GM23248 (cell line): ENCODE measurements at regions not wholly inside any gene's neighbourhood (a gene's known extent, or its start where the extent isn't known, plus 50 kb on each side); places are given as distances from the start of the nearest gene placed in this dataset.

Source experiments
- DNase-seq: peaks from one replicate; pipeline ENCODE4 v3.0.0-alpha.2; 2015
- H2AFZ ChIP-seq: fragments of 200-600 bp; sonication (generic); 2 replicates; pipeline ENCODE4 v1.6.1; 2016; ENCODE audit warnings: antibody characterized with exemption
- H3F3A ChIP-seq: fragments of 200-600 bp; sonication (generic); 2 replicates; pipeline ENCODE4 v1.6.1; 2016; ENCODE audit warnings: mild to moderate bottlenecking, antibody characterized with exemption, mixed run types; ENCODE audit not compliant: insufficient read depth
- H3K27ac ChIP-seq: fragments of 200-600 bp; sonication (generic); 2 replicates; pipeline ENCODE4 v1.5.1; 2016; ENCODE audit warnings: mild to moderate bottlenecking
- H3K27me3 ChIP-seq: fragments of 200-600 bp; sonication (generic); replicated peaks from 2 replicates; pipeline ENCODE4 v1.6.1; 2016; ENCODE audit warnings: mild to moderate bottlenecking; ENCODE audit not compliant: insufficient read depth
- H3K36me3 ChIP-seq: fragments of 200-600 bp; sonication (generic); 2 replicates; pipeline ENCODE4 v1.6.1; 2016; ENCODE audit warnings: low read depth, mild to moderate bottlenecking
- H3K4me1 ChIP-seq: fragments of 200-600 bp; sonication (generic); 2 replicates; pipeline ENCODE4 v1.6.1; 2016; ENCODE audit warnings: mild to moderate bottlenecking; ENCODE audit not compliant: insufficient read depth
- H3K4me2 ChIP-seq: fragments of 200-600 bp; sonication (generic); one replicate; pipeline ENCODE4 v1.6.1; 2016; ENCODE audit warnings: mild to moderate bottlenecking; ENCODE audit not compliant: unreplicated experiment
- H3K4me3 ChIP-seq: fragments of 200-600 bp; sonication (generic); 2 replicates; pipeline ENCODE4 v1.5.1; 2016; ENCODE audit warnings: mild to moderate bottlenecking
- H3K79me2 ChIP-seq: fragments of 200-600 bp; sonication (generic); 2 replicates; pipeline ENCODE4 v1.6.1; 2016; ENCODE audit warnings: mild to moderate bottlenecking; ENCODE audit not compliant: insufficient read depth
- H3K9ac ChIP-seq: fragments of 200-600 bp; sonication (generic); 2 replicates; pipeline ENCODE4 v1.6.1; 2016; ENCODE audit warnings: mild to moderate bottlenecking
- H3K9me2 ChIP-seq: fragments of 200-600 bp; sonication (generic); 2 replicates; pipeline ENCODE4 v1.6.1; 2016; ENCODE audit warnings: mixed run types, mild to moderate bottlenecking, moderate library complexity; ENCODE audit not compliant: insufficient read depth
- H3K9me3 ChIP-seq: fragments of 200-600 bp; sonication (generic); one replicate; pipeline ENCODE4 v1.6.1; 2017; ENCODE audit warnings: low read depth
- H4K20me1 ChIP-seq: fragments of 200-600 bp; sonication (generic); 2 replicates; pipeline ENCODE4 v1.6.0; 2016; ENCODE audit not compliant: insufficient read depth
- EZH2 ChIP-seq: fragments of 200-600 bp; sonication (generic); IDR thresholded peaks from 2 replicates; pipeline ENCODE4 v1.6.1; 2018; ENCODE audit warnings: antibody characterized with exemption, mild to moderate bottlenecking; ENCODE audit not compliant: insufficient read depth, poor library complexity, severe bottlenecking
- EZH2phosphoT487 ChIP-seq: fragments of 200-600 bp; sonication (generic); IDR thresholded peaks from 2 replicates; pipeline ENCODE4 v1.6.1; 2018; ENCODE audit warnings: antibody characterized with exemption, moderate library complexity, mild to moderate bottlenecking, low read depth; ENCODE audit not compliant: insufficient read depth
- WGBS, 2 experiments: methylation state at CpG; one replicate each; pipeline ENCODE4 v1.1.6; 2015 to 2017; ENCODE audit warnings: low lambda C conversion rate in 2 of 2, low coverage in 1 of 2; ENCODE audit errors: missing lambda C conversion rate in 2 of 2; 5-methylcytosine and 5-hydroxymethylcytosine counted together
- in situ Hi-C: fragments of 300-500 bp; cut with MboI; formaldehyde crosslinking; loops from 2 replicates; pipeline ENCODE4 v1.15.0; 2020

GRCh38 chr5:143596824-143597223 is 193.3 kb upstream of the NR3C1 start:
- H3K4me1 ChIP-seq, result peaks cover 27% of the 10 kb centered on the region
- no peak overlapping the region for H2AFZ ChIP-seq
- H3K36me3 ChIP-seq, result no peaks in the 10 kb centered on the region
- in situ Hi-C loops, result no loop called here
- no peak for DNase-seq
- no peak overlapping the region for H3K9ac ChIP-seq
- H3K79me2 ChIP-seq, result no peaks in the 10 kb centered on the region
- H4K20me1 ChIP-seq, result no peaks in the 10 kb centered on the region
- no peak for TF ChIP-seq EZH2phosphoT487
- no peak for TF ChIP-seq EZH2
- no peak overlapping the region for H3K4me2 ChIP-seq
- H3K9me2 ChIP-seq, result no peaks in the 10 kb centered on the region
- H3F3A ChIP-seq, result peaks cover 19% of the 10 kb centered on the region
- no peaks in the 10 kb centered on the region for H3K9me3 ChIP-seq
- 97% methylated on average over 3 of the region's 3 CpGs for WGBS, 2 experiments
- H3K27ac ChIP-seq, result no peak overlapping the region
- no peaks in the 10 kb centered on the region for H3K27me3 ChIP-seq
- no peak overlapping the region for H3K4me3 ChIP-seq

- 47 to 55% methylated on average over 6 of the region's 6 CpGs for WGBS, 2 experiments
- Histone ChIP-seq H3K4me2 (peak overlapping the region; percentile 2), H3K79me2 (no peaks in the 10 kb centered on the region), H3F3A (peaks cover 19% of the 10 kb centered on the region), H3K4me3 (no peak overlapping the region), H3K9me3 (no peaks in the 10 kb centered on the region), H3K27me3 (no peaks in the 10 kb centered on the region), H2AFZ (0 out of 2 replicates have a peak overlapping the region, but pooled peaks have one; percentile 4), H3K9ac (no peak overlapping the region), H4K20me1 (no peaks in the 10 kb centered on the region), H3K4me1 (peaks cover 19% of the 10 kb centered on the region), H3K9me2 (no peaks in the 10 kb centered on the region), H3K27ac (0 out of 2 replicates have a peak overlapping the region, but pooled peaks have one; percentile 10), H3K36me3 (no peaks in the 10 kb centered on the region)
- in situ Hi-C loops, result no loop called here
- peak; percentile 48 for DNase-seq
- TF ChIP-seq EZH2phosphoT487 (no peak), EZH2 (no peak)
These were observed 191.7 kb upstream of the NR3C1 start for GRCh38 chr5:143594902-143595818.

- no peak for TF ChIP-seq EZH2
- no peak for TF ChIP-seq EZH2phosphoT487
- Histone ChIP-seq H3K9me3 (no peaks in the 10 kb centered on the region), H3K27ac (no peak overlapping the region), H4K20me1 (no peaks in the 10 kb centered on the region), H2AFZ (no peak overlapping the region), H3K4me1 (peaks cover 19% of the 10 kb centered on the region), H3K27me3 (no peaks in the 10 kb centered on the region), H3K36me3 (no peaks in the 10 kb centered on the region), H3K79me2 (no peaks in the 10 kb centered on the region), H3K9ac (no peak overlapping the region), H3K4me3 (no peak overlapping the region), H3F3A (peaks cover 19% of the 10 kb centered on the region), H3K9me2 (no peaks in the 10 kb centered on the region), H3K4me2 (no peak overlapping the region)
- 97% methylated on average over 6 of the region's 6 CpGs for WGBS, 2 experiments
- DNase-seq, result no peak
- in situ Hi-C loops, result no loop called here
These were observed 190.2 kb upstream of the NR3C1 start for GRCh38 chr5:143593723-143594122.

GRCh38 chr5:143592648-143593047 is 189.2 kb upstream of the NR3C1 start:
- peaks cover 19% of the 10 kb centered on the region for H3F3A ChIP-seq
- DNase-seq, result peak; percentile 48
- no peak overlapping the region for H3K27ac ChIP-seq
- no peak overlapping the region for H2AFZ ChIP-seq
- H3K9ac ChIP-seq, result no peak overlapping the region
- no peaks in the 10 kb centered on the region for H3K9me3 ChIP-seq
- no peak overlapping the region for H3K4me2 ChIP-seq
- H3K9me2 ChIP-seq, result no peaks in the 10 kb centered on the region
- TF ChIP-seq EZH2 (no peak), EZH2phosphoT487 (no peak)
- WGBS, 2 experiments, result 49 to 62% methylated on average over 4 of the region's 4 CpGs
- no peaks in the 10 kb centered on the region for H3K79me2 ChIP-seq
- H4K20me1 ChIP-seq, result no peaks in the 10 kb centered on the region
- in situ Hi-C loops, result no loop called here
- H3K27me3 ChIP-seq, result no peaks in the 10 kb centered on the region
- H3K4me3 ChIP-seq, result no peak overlapping the region
- H3K4me1 ChIP-seq, result peaks cover 19% of the 10 kb centered on the region
- H3K36me3 ChIP-seq, result no peaks in the 10 kb centered on the region
